DND-41 (cell line): ENCODE measurements at regions not wholly inside any gene's neighbourhood (a gene's known extent, or its start where the extent isn't known, plus 50 kb on each side); places are given as distances from the start of the nearest gene placed in this dataset.

Source experiments
- ATAC-seq: fragments of 200-7000 bp; cut with Tn5 transposase; 3 replicates; pipeline ENCODE4 v1.9.1; 2021; ENCODE audit warnings: low read depth; ENCODE audit not compliant: insufficient read depth
- DNase-seq: peaks from one replicate; pipeline ENCODE4 v3.0.0-alpha.2; 2020
- H2AFZ ChIP-seq: 2 replicates; pipeline ENCODE4 v1.6.0; 2012; ENCODE audit warnings: low read depth, low read length
- H3K27ac ChIP-seq: 2 replicates; pipeline ENCODE4 v1.5.1; 2012; ENCODE audit warnings: low read length, inconsistent platforms
- H3K27me3 ChIP-seq: fragments of 200-600 bp; sonication (generic); 2 replicates; pipeline ENCODE4 v1.6.0; 2012; ENCODE audit warnings: low read length, mild to moderate bottlenecking, inconsistent platforms; ENCODE audit not compliant: insufficient read depth, poor library complexity
- H3K36me3 ChIP-seq: 2 replicates; pipeline ENCODE4 v1.5.1; 2012; ENCODE audit warnings: low read length, inconsistent platforms; ENCODE audit not compliant: insufficient read depth
- H3K4me1 ChIP-seq: 2 replicates; pipeline ENCODE4 v1.5.1; 2012; ENCODE audit warnings: mild to moderate bottlenecking, low read length; ENCODE audit not compliant: insufficient read depth
- H3K4me2 ChIP-seq: 2 replicates; pipeline ENCODE4 v1.6.0; 2012; ENCODE audit warnings: mild to moderate bottlenecking, moderate library complexity, low read length, inconsistent platforms; ENCODE audit not compliant: insufficient read depth
- H3K4me3 ChIP-seq, 2 experiments: fragments of 200-600 bp in 1 of 2; shearing (Covaris generic) in 1 of 2; 2 replicates each; pipeline ENCODE4 v1.5.1; 2012 to 2016; ENCODE audit warnings: inconsistent platforms in 2 of 2, low read length in 2 of 2, mild to moderate bottlenecking in 2 of 2, low read depth in 1 of 2, moderate library complexity in 1 of 2
- H3K79me2 ChIP-seq: 2 replicates; pipeline ENCODE4 v1.6.0; 2012; ENCODE audit warnings: low read length, inconsistent platforms; ENCODE audit not compliant: insufficient read depth
- H3K9ac ChIP-seq: 2 replicates; pipeline ENCODE4 v1.6.0; 2012; ENCODE audit warnings: low read depth, mild to moderate bottlenecking, inconsistent platforms, low read length, moderate library complexity
- H3K9me3 ChIP-seq: 2 replicates; pipeline ENCODE4 v1.5.1; 2012; ENCODE audit warnings: low read length, moderate library complexity, mild to moderate bottlenecking, inconsistent platforms; ENCODE audit not compliant: insufficient read depth, severe bottlenecking
- H4K20me1 ChIP-seq: 2 replicates; pipeline ENCODE4 v1.6.0; 2012; ENCODE audit warnings: low read length; ENCODE audit not compliant: insufficient read depth
- CTCF ChIP-seq: IDR thresholded peaks from 2 replicates; pipeline ENCODE4 v1.5.1; 2012; ENCODE audit warnings: borderline replicate concordance, low read length, moderate library complexity, mild to moderate bottlenecking; ENCODE audit not compliant: poor library complexity, severe bottlenecking; ENCODE audit errors: extremely low read depth
- EZH2 ChIP-seq: IDR thresholded peaks from 3 replicates; pipeline ENCODE4 v1.6.1; 2012; ENCODE audit warnings: borderline replicate concordance, low read depth, mild to moderate bottlenecking, moderate library complexity, low read length, inconsistent platforms; ENCODE audit not compliant: severe bottlenecking

DNA sequence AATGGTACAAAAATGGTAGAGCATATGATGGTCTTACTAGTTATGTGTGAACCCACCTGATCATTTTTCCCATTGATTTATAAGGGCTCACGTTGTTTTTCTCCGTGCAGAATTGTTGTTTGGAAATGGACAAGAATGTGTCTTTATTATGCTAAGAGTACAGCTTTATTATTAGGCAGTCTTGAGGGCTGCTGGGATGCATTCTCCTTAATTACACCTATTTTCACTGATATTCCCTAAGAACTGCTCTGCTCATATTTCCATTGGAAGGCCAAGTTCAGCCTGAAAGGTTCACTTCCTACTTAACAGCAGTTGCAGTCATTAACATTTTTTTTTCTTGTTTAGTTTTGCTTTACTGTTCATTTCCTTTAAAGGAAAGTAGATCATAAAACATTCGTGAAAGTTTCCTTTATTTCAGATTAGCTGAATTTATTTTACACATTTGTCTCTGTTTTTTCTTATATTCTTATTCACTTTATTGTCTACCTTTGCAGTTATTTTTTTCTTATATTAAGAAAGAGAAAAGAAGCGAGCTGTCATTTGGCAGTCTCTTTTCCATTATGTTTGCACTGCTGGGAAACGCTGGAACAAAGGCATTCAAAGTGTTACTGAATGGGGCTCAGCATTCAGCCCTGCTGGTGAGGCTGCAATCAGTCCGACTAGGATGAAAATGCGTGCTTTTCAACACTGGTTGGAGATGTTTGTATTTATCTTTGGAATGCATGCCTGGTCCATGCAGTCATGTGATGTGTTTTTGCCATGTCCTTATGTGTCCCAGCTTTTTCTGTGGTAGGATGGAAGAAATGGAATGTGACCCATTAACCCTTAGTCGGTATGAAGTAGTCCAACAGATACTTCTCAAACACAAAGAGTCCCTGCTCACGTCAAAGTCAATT lies 602.7 kb upstream of the ZNF608 start:
- no peaks in the 10 kb centered on the region for H3K27me3 ChIP-seq
- H3K79me2 ChIP-seq, result no peaks in the 10 kb centered on the region
- DNase-seq (no peak), ATAC-seq (no peak)
- no peak overlapping the region for H3K27ac ChIP-seq
- no peak overlapping the region for H3K9ac ChIP-seq
- H3K4me3 ChIP-seq, result no peak overlapping the region
- H3K36me3 ChIP-seq, result no peaks in the 10 kb centered on the region
- no peaks in the 10 kb centered on the region for H4K20me1 ChIP-seq
- no peaks in the 10 kb centered on the region for H3K4me1 ChIP-seq
- H2AFZ ChIP-seq, result no peak overlapping the region; the same call in 1 of the 2 replicates
- TF ChIP-seq EZH2, result no peak
- TF ChIP-seq CTCF, result no peak
- no peaks in the 10 kb centered on the region for H3K9me3 ChIP-seq
- no peak overlapping the region for H3K4me2 ChIP-seq

GRCh38 chr5:125357660-125358059 lies 611.2 kb upstream of the ZNF608 start:
- Histone ChIP-seq H3K4me1 (peaks cover 11% of the 10 kb centered on the region), H3K27me3 (no peaks in the 10 kb centered on the region), H3K9me3 (no peaks in the 10 kb centered on the region), H3K27ac (peak overlapping the region; percentile 46; the same call in 1 of the 2 replicates), H3K79me2 (no peaks in the 10 kb centered on the region), H4K20me1 (no peaks in the 10 kb centered on the region), H3K4me3 (no peak overlapping the region), H3K9ac (no peak overlapping the region), H2AFZ (peak overlapping the region; percentile 15; the same call in 1 of the 2 replicates), H3K4me2 (no peak overlapping the region), H3K36me3 (no peaks in the 10 kb centered on the region)
- no peak for DNase-seq
- TF ChIP-seq EZH2 (no peak), CTCF (no peak)
- no peak; the same call in 2 of the 3 replicates for ATAC-seq

DNA sequence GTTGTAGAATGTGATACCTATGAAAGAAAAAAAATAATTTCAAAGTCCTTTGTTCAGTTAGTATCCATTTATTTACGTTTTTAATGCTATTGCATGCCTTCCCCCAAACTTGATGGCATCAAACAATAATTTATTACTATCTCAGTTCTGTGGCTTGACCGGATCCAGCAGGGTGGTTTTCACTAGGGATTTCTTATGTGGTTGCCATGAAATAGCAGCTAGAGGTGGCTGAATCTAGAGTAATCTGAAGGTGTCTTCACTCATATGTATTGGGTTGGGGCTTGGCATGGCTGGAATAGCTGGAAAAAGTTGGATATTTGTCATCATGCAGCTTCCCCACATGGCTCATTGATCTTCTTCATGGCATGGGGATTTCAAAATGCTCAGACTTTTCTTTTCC lies 619.3 kb upstream of the ZNF608 start:
- no peak overlapping the region for H3K27ac ChIP-seq
- no peak overlapping the region for H3K4me2 ChIP-seq
- DNase-seq (no peak), ATAC-seq (no peak)
- no peaks in the 10 kb centered on the region for H3K79me2 ChIP-seq
- no peaks in the 10 kb centered on the region for H4K20me1 ChIP-seq
- no peak overlapping the region for H2AFZ ChIP-seq
- no peaks in the 10 kb centered on the region for H3K27me3 ChIP-seq
- H3K36me3 ChIP-seq, result no peaks in the 10 kb centered on the region
- no peak overlapping the region for H3K9ac ChIP-seq
- H3K9me3 ChIP-seq, result no peaks in the 10 kb centered on the region
- H3K4me1 ChIP-seq, result no peaks in the 10 kb centered on the region
- no peak for TF ChIP-seq EZH2
- no peak for TF ChIP-seq CTCF
- no peak overlapping the region for H3K4me3 ChIP-seq
